ENCODE measurements at regions not wholly inside any gene's neighbourhood (a gene's known extent, or its start where the extent isn't known, plus 50 kb on each side); places are given as distances from the start of the nearest gene placed in this dataset.
"Not testable (repeated sequence)": the region's sequence is repeated elsewhere in the genome, so short reads cannot be mapped to it uniquely, and the experiment has no call there.

- DNase-seq = no peak
These were observed 115.6 kb upstream of the ITM2A start for GRCh38 chrX:79482686-79483085.

GRCh38 chrX:79477691-79478090, 110.6 kb upstream of the ITM2A start:
- DNase-seq = no peak

GRCh38 chrX:79466636-79467035, 99.5 kb upstream of the ITM2A start:
- DNase-seq = no peak

GRCh38 chrX:79462458-79462857, 95.3 kb upstream of the ITM2A start:
- no peak for DNase-seq

- not testable (repeated sequence) for DNase-seq
These were observed 89.5 kb upstream of the ITM2A start for GRCh38 chrX:79456593-79456992.

GRCh38 chrX:79452881-79453280, 85.7 kb upstream of the ITM2A start:
- DNase-seq = no peak

- no peak for DNase-seq
These were observed 77.6 kb upstream of the ITM2A start for GRCh38 chrX:79444694-79445210.

- DNase-seq = no peak
These were observed 76.0 kb upstream of the ITM2A start for GRCh38 chrX:79443121-79443520.

GRCh38 chrX:79440336-79440735, 73.2 kb upstream of the ITM2A start:
- no peak for DNase-seq

Data from NCI-H1105 treated with DMSO at 0.1 percent for 48 hours (cell line).